PC-3 (cell line): ENCODE measurements at regions not wholly inside any gene's neighbourhood (a gene's known extent, or its start where the extent isn't known, plus 50 kb on each side); places are given as distances from the start of the nearest gene placed in this dataset.

ENCODE experiments used
- ATAC-seq: fragments of 200-7000 bp; cut with Tn5 transposase; 2 replicates; pipeline ENCODE4 v1.9.1; 2020; ENCODE audit warnings: mild to moderate bottlenecking, moderate library complexity
- BruUV-seq: library from RNA; stranded (reverse); fragments of 400-500 nt; replicated peaks from 2 replicates; lab custom pipeline; 2021; lab: Mats Ljungman, UMichigan
- CTCF ChIA-PET: fragments of 300-600 bp; sonication (Branson Sonifier 250); formaldehyde crosslinking; loops from one replicate; lab custom pipeline; 2022; ENCODE audit warnings: antibody characterized with exemption; lab: Charles Lee
- POLR2A ChIA-PET: fragments of 300-600 bp; sonication (Branson Sonifier 250); formaldehyde crosslinking; loops from one replicate; lab custom pipeline; 2022; ENCODE audit warnings: antibody characterized with exemption; ENCODE audit not compliant: unreplicated experiment; lab: Charles Lee
- DNase-seq: peaks from one replicate; pipeline ENCODE4 v3.0.0-alpha.2; 2015
- H2AFZ ChIP-seq: fragments of 300-600 bp; sonication (generic); 2 replicates; pipeline ENCODE4 v1.6.0; 2016; ENCODE audit warnings: antibody characterized with exemption, low read length
- H3F3A ChIP-seq: fragments of 300-600 bp; sonication (generic); one replicate; pipeline ENCODE4 v1.6.0; 2017; ENCODE audit warnings: antibody characterized with exemption, low read length, control low read depth, mild to moderate bottlenecking; ENCODE audit not compliant: unreplicated experiment
- H3K27ac ChIP-seq: fragments of 300-600 bp; sonication (generic); 2 replicates; pipeline ENCODE4 v1.5.1; 2016; ENCODE audit warnings: mild to moderate bottlenecking, low read length
- H3K27me3 ChIP-seq: fragments of 300-600 bp; sonication (generic); 2 replicates; pipeline ENCODE4 v1.6.1; 2016; ENCODE audit warnings: low read length, mixed read lengths
- H3K36me3 ChIP-seq: fragments of 300-600 bp; sonication (generic); 2 replicates; pipeline ENCODE4 v1.6.1; 2016; ENCODE audit warnings: low read depth, mixed run types, low read length, mixed read lengths
- H3K4me1 ChIP-seq: fragments of 300-600 bp; sonication (generic); 2 replicates; pipeline ENCODE4 v1.5.1; 2016; ENCODE audit warnings: low read length; ENCODE audit not compliant: insufficient read depth
- H3K4me2 ChIP-seq: fragments of 300-600 bp; sonication (generic); 2 replicates; pipeline ENCODE4 v1.6.0; 2016; ENCODE audit warnings: low read length
- H3K4me3 ChIP-seq: fragments of 300-600 bp; sonication (generic); 2 replicates; pipeline ENCODE4 v1.5.1; 2016; ENCODE audit warnings: mild to moderate bottlenecking, low read length, mixed read lengths
- H3K79me2 ChIP-seq: fragments of 300-600 bp; sonication (generic); 2 replicates; pipeline ENCODE4 v1.6.1; 2017; ENCODE audit warnings: low read length, mixed read lengths
- H3K9ac ChIP-seq: fragments of 300-600 bp; sonication (generic); 2 replicates; pipeline ENCODE4 v1.6.0; 2016; ENCODE audit warnings: mild to moderate bottlenecking, low read length
- H3K9me2 ChIP-seq: fragments of 300-600 bp; sonication (generic); replicated peaks from 2 replicates; pipeline ENCODE4 v1.6.1; 2016; ENCODE audit warnings: mixed run types, low read length, mixed read lengths
- H3K9me3 ChIP-seq: fragments of 300-600 bp; sonication (generic); 2 replicates; pipeline ENCODE4 v1.6.1; 2016; ENCODE audit warnings: low read length, mixed read lengths
- H4K20me1 ChIP-seq: fragments of 300-600 bp; sonication (generic); 2 replicates; pipeline ENCODE4 v1.6.1; 2016; ENCODE audit warnings: low read length, mixed read lengths
- CTCF ChIP-seq: fragments of 300-600 bp; sonication (generic); conservative IDR thresholded peaks from 2 replicates; pipeline ENCODE4 v1.5.1; 2017; ENCODE audit warnings: antibody characterized with exemption, low read depth, mild to moderate bottlenecking, low read length
- EZH2 ChIP-seq: fragments of 300-600 bp; sonication (generic); IDR thresholded peaks from one replicate; pipeline ENCODE4 v1.6.1; 2017; ENCODE audit warnings: antibody characterized with exemption, mild to moderate bottlenecking, low read length; ENCODE audit not compliant: unreplicated experiment
- EZH2phosphoT487 ChIP-seq: fragments of 300-600 bp; sonication (generic); IDR thresholded peaks from 2 replicates; pipeline ENCODE4 v1.6.1; 2018; ENCODE audit warnings: mild to moderate bottlenecking, antibody characterized with exemption, low read length, borderline replicate concordance
- intact Hi-C: fragments of 100-400 bp; cut with micrococcal nuclease; formaldehyde crosslinking; loops from 2 replicates; pipeline ENCODE4 v1.9.0; 2023

GRCh38 chr5:166365164-166365563 lies 1926.3 kb upstream of the WWC1 start:
- CTCF ChIA-PET: no interaction called here
- no peak overlapping the region for H3K4me3 ChIP-seq
- no peaks in the 10 kb centered on the region for H3K4me1 ChIP-seq
- H3K79me2 ChIP-seq: no peaks in the 10 kb centered on the region
- no peak overlapping the region for H3K27ac ChIP-seq
- DNase-seq (no peak), ATAC-seq (no peak)
- POLR2A ChIA-PET: no interaction called here
- H2AFZ ChIP-seq: no peak overlapping the region
- H3K9me2 ChIP-seq: no peaks in the 10 kb centered on the region
- no peaks in the 10 kb centered on the region for H4K20me1 ChIP-seq
- no peak overlapping the region for H3K9ac ChIP-seq
- H3F3A ChIP-seq: no peaks in the 10 kb centered on the region
- no peak for TF ChIP-seq CTCF
- TF ChIP-seq EZH2phosphoT487: no peak
- TF ChIP-seq EZH2: no peak
- H3K27me3 ChIP-seq: no peaks in the 10 kb centered on the region
- no peak overlapping the region for H3K4me2 ChIP-seq
- H3K9me3 ChIP-seq: no peaks in the 10 kb centered on the region
- intact Hi-C loops: no loop called here
- no TSS peak for BruUV-seq
- H3K36me3 ChIP-seq: no peaks in the 10 kb centered on the region

GRCh38 chr5:166367391-166367790 lies 1924.1 kb upstream of the WWC1 start:
- Histone ChIP-seq H3K9me3 (no peaks in the 10 kb centered on the region), H3K27me3 (no peaks in the 10 kb centered on the region), H3K4me3 (no peak overlapping the region), H3K9ac (no peak overlapping the region), H4K20me1 (no peaks in the 10 kb centered on the region), H3K36me3 (no peaks in the 10 kb centered on the region), H3K79me2 (no peaks in the 10 kb centered on the region), H2AFZ (no peak overlapping the region), H3K27ac (no peak overlapping the region), H3K4me2 (no peak overlapping the region), H3K9me2 (no peaks in the 10 kb centered on the region), H3F3A (no peaks in the 10 kb centered on the region), H3K4me1 (no peaks in the 10 kb centered on the region)
- DNase-seq: no peak
- no peak for ATAC-seq
- ChIA-PET POLR2A (no interaction called here), CTCF (no interaction called here)
- BruUV-seq: no TSS peak
- intact Hi-C loops: no loop called here
- TF ChIP-seq EZH2: no peak
- TF ChIP-seq EZH2phosphoT487: no peak
- no peak for TF ChIP-seq CTCF

- Histone ChIP-seq H3K4me3 (no peak overlapping the region), H3K36me3 (no peaks in the 10 kb centered on the region), H3K79me2 (no peaks in the 10 kb centered on the region), H3K9me2 (no peaks in the 10 kb centered on the region), H3K4me1 (no peaks in the 10 kb centered on the region), H2AFZ (no peak overlapping the region), H3K27ac (no peak overlapping the region), H3K9ac (no peak overlapping the region), H3F3A (no peaks in the 10 kb centered on the region), H3K9me3 (no peaks in the 10 kb centered on the region), H3K27me3 (no peaks in the 10 kb centered on the region), H3K4me2 (no peak overlapping the region), H4K20me1 (no peaks in the 10 kb centered on the region)
- ChIA-PET CTCF (no interaction called here), POLR2A (no interaction called here)
- no peak for TF ChIP-seq EZH2
- TF ChIP-seq EZH2phosphoT487: no peak
- TF ChIP-seq CTCF: no peak
- ATAC-seq (no peak), DNase-seq (no peak)
- intact Hi-C loops: no loop called here
- BruUV-seq: no TSS peak
Observed at GRCh38 chr5:166369346-166369745, 1922.1 kb upstream of the WWC1 start.
